ENCODE measurements at regions not wholly inside any gene's neighbourhood (a gene's known extent, or its start where the extent isn't known, plus 50 kb on each side); places are given as distances from the start of the nearest gene placed in this dataset.

DNA sequence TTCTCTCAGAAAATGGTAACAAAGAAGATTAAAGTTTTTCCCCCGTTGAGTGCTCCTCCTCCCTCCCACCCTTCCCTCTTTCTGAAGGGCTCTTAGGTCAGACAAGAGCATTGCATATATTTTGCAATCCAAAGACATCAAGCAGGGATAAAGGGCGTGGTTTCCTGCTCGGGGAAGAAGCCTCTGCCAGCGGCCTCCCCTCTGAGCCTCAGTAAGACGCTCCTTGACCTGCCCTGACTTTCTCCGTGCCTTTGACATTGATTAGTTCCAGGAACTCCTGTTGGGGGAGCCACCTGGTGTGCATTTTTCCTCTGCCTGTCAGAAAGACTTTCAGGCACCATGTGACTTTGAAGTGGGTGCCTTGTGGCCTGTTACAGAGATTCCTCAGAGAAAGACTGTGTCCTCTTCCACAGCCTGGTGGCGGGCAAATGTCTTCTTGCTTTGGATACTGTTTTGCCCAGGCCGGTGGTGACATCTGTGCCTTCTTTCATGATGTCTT, 87.2 kb upstream of the TBL1XR1 start:
- peak; percentile 40 for TF ChIP-seq CTCF (conservative IDR thresholded peaks at IDR 0.05; ENCODE audit: low read length)
- no peak for TF ChIP-seq EZH2phosphoT487 (IDR thresholded peaks at IDR 0.05; ENCODE audit: borderline replicate concordance)

Data from Loucy (cell line).